ENCODE measurements at regions not wholly inside any gene's neighbourhood (a gene's known extent, or its start where the extent isn't known, plus 50 kb on each side); places are given as distances from the start of the nearest gene placed in this dataset.

DNA sequence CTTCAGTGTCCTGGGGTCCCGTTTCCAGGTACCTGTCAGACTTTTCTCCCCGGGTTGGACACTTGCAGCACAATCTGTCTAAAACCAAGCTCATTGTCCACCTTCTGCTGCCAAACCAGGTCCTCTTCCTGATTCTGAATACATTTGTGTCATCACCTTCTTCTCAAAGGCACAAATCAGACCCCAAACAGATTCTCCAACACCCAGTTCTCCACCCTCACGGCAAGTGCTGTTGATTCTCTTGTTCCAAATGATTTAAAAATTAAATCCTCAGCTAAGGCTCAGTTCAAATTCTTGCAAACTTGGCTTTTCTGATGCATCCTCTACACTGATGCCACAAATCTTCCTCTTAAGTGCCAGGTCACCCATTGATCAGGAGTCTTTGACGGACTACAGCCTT lies 122.5 kb upstream of the LDB2 start:
- TF ChIP-seq, protein P1, sequence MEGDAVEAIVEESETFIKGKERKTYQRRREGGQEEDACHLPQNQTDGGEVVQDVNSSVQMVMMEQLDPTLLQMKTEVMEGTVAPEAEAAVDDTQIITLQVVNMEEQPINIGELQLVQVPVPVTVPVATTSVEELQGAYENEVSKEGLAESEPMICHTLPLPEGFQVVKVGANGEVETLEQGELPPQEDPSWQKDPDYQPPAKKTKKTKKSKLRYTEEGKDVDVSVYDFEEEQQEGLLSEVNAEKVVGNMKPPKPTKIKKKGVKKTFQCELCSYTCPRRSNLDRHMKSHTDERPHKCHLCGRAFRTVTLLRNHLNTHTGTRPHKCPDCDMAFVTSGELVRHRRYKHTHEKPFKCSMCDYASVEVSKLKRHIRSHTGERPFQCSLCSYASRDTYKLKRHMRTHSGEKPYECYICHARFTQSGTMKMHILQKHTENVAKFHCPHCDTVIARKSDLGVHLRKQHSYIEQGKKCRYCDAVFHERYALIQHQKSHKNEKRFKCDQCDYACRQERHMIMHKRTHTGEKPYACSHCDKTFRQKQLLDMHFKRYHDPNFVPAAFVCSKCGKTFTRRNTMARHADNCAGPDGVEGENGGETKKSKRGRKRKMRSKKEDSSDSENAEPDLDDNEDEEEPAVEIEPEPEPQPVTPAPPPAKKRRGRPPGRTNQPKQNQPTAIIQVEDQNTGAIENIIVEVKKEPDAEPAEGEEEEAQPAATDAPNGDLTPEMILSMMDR (conservative IDR thresholded peaks at IDR 0.05), result no peak
- no peak for TF ChIP-seq EZH2 (IDR thresholded peaks at IDR 0.05; ENCODE audit: low read depth)
